ENCODE measurements at regions not wholly inside any gene's neighbourhood (a gene's known extent, or its start where the extent isn't known, plus 50 kb on each side); places are given as distances from the start of the nearest gene placed in this dataset.

- TF ChIP-seq CTCF (conservative IDR thresholded peaks at IDR 0.05; ENCODE audit: low read depth, low read length) (no peak), EZH2 (IDR thresholded peaks at IDR 0.05; ENCODE audit: borderline replicate concordance, low read depth, low read length, poor library complexity, severe bottlenecking) (no peak)
Measured at GRCh38 chr7:25619963-25620799, 391.9 kb upstream of the NPVF start.
